ENCODE measurements at regions not wholly inside any gene's neighbourhood (a gene's known extent, or its start where the extent isn't known, plus 50 kb on each side); places are given as distances from the start of the nearest gene placed in this dataset.
"Not testable (repeated sequence)": the region's sequence is repeated elsewhere in the genome, so short reads cannot be mapped to it uniquely, and the experiment has no call there.

- intact Hi-C loops (cut with micrococcal nuclease) = no loop called here
Measured at GRCh38 chr22:22697377-22698117, 53.1 kb downstream of the GGTLC2 start.

- intact Hi-C loops (cut with micrococcal nuclease) = no loop called here
Measured at GRCh38 chr22:22698263-22698750, 53.9 kb downstream of the GGTLC2 start.

GRCh38 chr22:22700631-22701030, 56.2 kb downstream of the GGTLC2 start:
- intact Hi-C loops (cut with micrococcal nuclease) = no loop called here

- intact Hi-C loops (cut with micrococcal nuclease) = not testable (repeated sequence)
Measured at GRCh38 chr22:22701557-22701956, 57.1 kb downstream of the GGTLC2 start.

- intact Hi-C loops (cut with micrococcal nuclease) = no loop called here
Measured at GRCh38 chr22:22702237-22703202, 58.1 kb downstream of the GGTLC2 start.

- intact Hi-C loops (cut with micrococcal nuclease) = no loop called here
Measured at GRCh38 chr22:22703203-22703570, 58.8 kb downstream of the GGTLC2 start.

GRCh38 chr22:22703715-22704114, 59.3 kb downstream of the GGTLC2 start:
- intact Hi-C loops (cut with micrococcal nuclease) = no loop called here

GRCh38 chr22:22704156-22704946, 59.9 kb downstream of the GGTLC2 start:
- intact Hi-C loops (cut with micrococcal nuclease) = no loop called here

GRCh38 chr22:22705328-22706100, 61.1 kb downstream of the GGTLC2 start:
- intact Hi-C loops (cut with micrococcal nuclease) = no loop called here

GRCh38 chr22:22706253-22706915, 62.0 kb downstream of the GGTLC2 start:
- intact Hi-C loops (cut with micrococcal nuclease) = no loop called here

- intact Hi-C loops (cut with micrococcal nuclease) = loop anchor here (1.0 to 5.0 kb wide), 2 partner anchors 37 to 174 kb away; no protein-coding TSS in a partner anchor
Measured at GRCh38 chr22:22709719-22710445, 65.5 kb downstream of the GGTLC2 start.

GRCh38 chr22:22710719-22711531, 66.5 kb downstream of the GGTLC2 start:
- intact Hi-C loops (cut with micrococcal nuclease) = loop anchor here (1.0 to 5.0 kb wide), 2 partner anchors 36 to 173 kb away; no protein-coding TSS in a partner anchor

GRCh38 chr22:22711532-22711913, 67.1 kb downstream of the GGTLC2 start:
- intact Hi-C loops (cut with micrococcal nuclease) = loop anchor here (5.0 kb wide), 1 partner anchor 36 kb away; no protein-coding TSS in a partner anchor

GRCh38 chr22:22712092-22712658, 67.8 kb downstream of the GGTLC2 start:
- intact Hi-C loops (cut with micrococcal nuclease) = loop anchor here (5.0 kb wide), 1 partner anchor 35 kb away; no protein-coding TSS in a partner anchor

- intact Hi-C loops (cut with micrococcal nuclease) = loop anchor here (5.0 kb wide), 1 partner anchor 34 kb away; no protein-coding TSS in a partner anchor
Measured at GRCh38 chr22:22712666-22713365, 68.4 kb downstream of the GGTLC2 start.

GRCh38 chr22:22713416-22713815, 69.0 kb downstream of the GGTLC2 start:
- intact Hi-C loops (cut with micrococcal nuclease) = loop anchor here (5.0 kb wide), 1 partner anchor 34 kb away; no protein-coding TSS in a partner anchor

All from T-helper 1 cell treated with Interleukin-12 subunit alpha and Interleukin-12 subunit beta and Interleukin-4 antibody, amounts not matched to agents 30 ng/mL and 1 ng/mL, for 36 hours (primary cell).